ENCODE measurements at regions not wholly inside any gene's neighbourhood (a gene's known extent, or its start where the extent isn't known, plus 50 kb on each side); places are given as distances from the start of the nearest gene placed in this dataset.
A peak's percentile ranks its signal among the peaks of the same experiment; 100 is the strongest.

GRCh38 chr10:94276140-94276539 is 86.6 kb downstream of the NOC3L start:
- no peak for DNase-seq
- no peak overlapping the region for H3K27ac ChIP-seq (ENCODE audit: low read length)
- no peaks in the 10 kb centered on the region for H3K9me3 ChIP-seq (ENCODE audit: control insufficient read depth, low read depth, low read length)
- no peaks in the 10 kb centered on the region for H3K27me3 ChIP-seq (ENCODE audit: control insufficient read depth, insufficient read depth, low read length)
- 57% methylated on average over 2 of the region's 3 CpGs for WGBS (ENCODE audit: insufficient coverage, low lambda C conversion rate)
- no peak overlapping the region for H3K4me3 ChIP-seq (ENCODE audit: low read length)
- H3K36me3 ChIP-seq (ENCODE audit: control insufficient read depth, insufficient read depth, low read length) = peaks cover 45% of the 10 kb centered on the region
- H3K4me1 ChIP-seq (ENCODE audit: control insufficient read depth, insufficient read depth, low read length) = no peaks in the 10 kb centered on the region

DNA sequence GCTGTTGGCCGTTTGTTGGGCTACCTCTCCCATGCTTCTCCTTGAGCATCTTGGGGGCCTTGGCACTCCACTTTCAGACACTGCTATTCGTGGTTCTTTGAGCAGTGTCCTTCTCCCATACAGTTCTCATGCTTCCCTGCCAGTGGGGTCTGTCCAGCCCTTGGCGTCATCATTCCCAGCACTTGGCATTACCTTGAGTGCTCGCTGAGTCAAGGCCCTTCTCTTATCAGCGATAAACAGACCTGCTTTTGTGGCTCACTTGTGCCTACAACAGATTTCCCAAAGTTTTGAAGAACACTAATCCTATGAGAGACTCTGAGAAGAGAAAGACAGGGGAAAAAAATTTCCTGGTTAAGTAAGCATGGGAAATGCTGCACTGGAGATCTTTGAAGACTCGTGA is 85.3 kb downstream of the NOC3L start:
- H3K9me3 ChIP-seq (ENCODE audit: control insufficient read depth, low read depth, low read length) = no peaks in the 10 kb centered on the region
- H3K36me3 ChIP-seq (ENCODE audit: control insufficient read depth, insufficient read depth, low read length) = peaks cover 40% of the 10 kb centered on the region
- H3K4me3 ChIP-seq (ENCODE audit: low read length) = no peak overlapping the region
- H3K27ac ChIP-seq (ENCODE audit: low read length) = no peak overlapping the region
- no peaks in the 10 kb centered on the region for H3K27me3 ChIP-seq (ENCODE audit: control insufficient read depth, insufficient read depth, low read length)
- no CpG with 5 or more reads among the region's 6 CpGs for WGBS (ENCODE audit: insufficient coverage, low lambda C conversion rate)
- no peak for DNase-seq
- H3K4me1 ChIP-seq (ENCODE audit: control insufficient read depth, insufficient read depth, low read length) = no peaks in the 10 kb centered on the region

GRCh38 chr10:94279835-94280709 is 82.7 kb downstream of the NOC3L start:
- DNase-seq = peak; percentile 27 to 39
- Histone ChIP-seq H3K27me3 (ENCODE audit: control insufficient read depth, insufficient read depth, low read length) (no peaks in the 10 kb centered on the region), H3K4me3 (ENCODE audit: low read length) (no peak overlapping the region), H3K9me3 (ENCODE audit: control insufficient read depth, low read depth, low read length) (no peaks in the 10 kb centered on the region), H3K36me3 (ENCODE audit: control insufficient read depth, insufficient read depth, low read length) (peaks cover 29% of the 10 kb centered on the region), H3K27ac (ENCODE audit: low read length) (no peak overlapping the region), H3K4me1 (ENCODE audit: control insufficient read depth, insufficient read depth, low read length) (no peaks in the 10 kb centered on the region)
- WGBS (ENCODE audit: insufficient coverage, low lambda C conversion rate) = 66% methylated on average over 5 of the region's 14 CpGs

DNA sequence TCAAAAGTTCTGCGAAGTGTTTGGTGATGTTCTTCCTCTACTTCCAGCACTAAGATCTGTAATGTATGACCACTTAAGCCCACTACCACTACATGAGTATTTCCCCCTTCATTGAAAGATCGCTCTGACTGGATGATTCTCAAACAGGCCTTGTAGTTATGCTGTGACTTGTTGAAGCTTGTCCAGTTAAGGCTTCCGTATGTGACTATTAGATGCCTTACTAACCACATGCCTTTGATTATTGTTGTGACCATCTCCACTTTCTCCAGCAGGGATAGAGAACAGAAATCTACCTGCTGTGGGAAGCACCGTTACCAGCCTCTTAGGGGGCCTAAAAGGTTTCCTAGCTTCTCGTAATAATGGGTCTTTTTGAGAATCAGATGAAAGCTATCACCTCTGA is 81.1 kb downstream of the NOC3L start:
- 100% methylated on average over 1 of the region's 5 CpGs for WGBS (ENCODE audit: insufficient coverage, low lambda C conversion rate)
- no peak overlapping the region for H3K27ac ChIP-seq (ENCODE audit: low read length)

GRCh38 chr10:94282369-94282768 is 80.4 kb downstream of the NOC3L start:
- Histone ChIP-seq H3K4me1 (ENCODE audit: control insufficient read depth, insufficient read depth, low read length) (no peaks in the 10 kb centered on the region), H3K36me3 (ENCODE audit: control insufficient read depth, insufficient read depth, low read length) (peaks cover 30% of the 10 kb centered on the region), H3K27me3 (ENCODE audit: control insufficient read depth, insufficient read depth, low read length) (no peaks in the 10 kb centered on the region), H3K9me3 (ENCODE audit: control insufficient read depth, low read depth, low read length) (no peaks in the 10 kb centered on the region), H3K4me3 (ENCODE audit: low read length) (no peak overlapping the region), H3K27ac (ENCODE audit: low read length) (no peak overlapping the region)
- WGBS (ENCODE audit: insufficient coverage, low lambda C conversion rate) = no CpG with 5 or more reads among the region's 2 CpGs
- no peak for DNase-seq

More for the DNA sequence above, 81.1 kb downstream of the NOC3L start:
- Histone ChIP-seq H3K9me3 (ENCODE audit: control insufficient read depth, low read depth, low read length) (no peaks in the 10 kb centered on the region), H3K36me3 (ENCODE audit: control insufficient read depth, insufficient read depth, low read length) (peaks cover 34% of the 10 kb centered on the region), H3K4me3 (ENCODE audit: low read length) (no peak overlapping the region), H3K4me1 (ENCODE audit: control insufficient read depth, insufficient read depth, low read length) (no peaks in the 10 kb centered on the region), H3K27me3 (ENCODE audit: control insufficient read depth, insufficient read depth, low read length) (no peaks in the 10 kb centered on the region)
- no peak for DNase-seq
